Kidney glomerular epithelial cell (primary cell): ENCODE measurements at regions not wholly inside any gene's neighbourhood (a gene's known extent, or its start where the extent isn't known, plus 50 kb on each side); places are given as distances from the start of the nearest gene placed in this dataset.
"Not testable (repeated sequence)": the region's sequence is repeated elsewhere in the genome, so short reads cannot be mapped to it uniquely, and the experiment has no call there.

Experiments used
- DNase-seq: peaks from one replicate; lab custom pipeline; 2025; lab: John Stamatoyannopoulos, UW

- no peak for DNase-seq
Measured at GRCh38 chr3:56955492-56956111, 104.9 kb upstream of the SPATA12 start.

GRCh38 chr3:56954125-56954524, 106.3 kb upstream of the SPATA12 start:
- DNase-seq = no peak

GRCh38 chr3:56952846-56953245, 107.6 kb upstream of the SPATA12 start:
- no peak for DNase-seq

- no peak for DNase-seq
Measured at GRCh38 chr3:56952061-56952460, 108.4 kb upstream of the SPATA12 start.

GRCh38 chr3:56951366-56951765, 109.1 kb upstream of the SPATA12 start:
- no peak for DNase-seq

- not testable (repeated sequence) for DNase-seq
Measured at GRCh38 chr3:56945378-56945777, 115.1 kb upstream of the SPATA12 start.

- DNase-seq = no peak
Measured at GRCh38 chr3:56942523-56942922, 117.9 kb upstream of the SPATA12 start.

- no peak for DNase-seq
Measured at GRCh38 chr3:56940976-56941375, 119.5 kb upstream of the SPATA12 start.

- DNase-seq = no peak
Measured at GRCh38 chr3:56940321-56940720, 120.1 kb upstream of the SPATA12 start.

- no peak for DNase-seq
Measured at GRCh38 chr3:56939834-56940233, 120.6 kb upstream of the SPATA12 start.

GRCh38 chr3:56938530-56938929, 121.9 kb upstream of the SPATA12 start:
- DNase-seq = no peak

- no peak for DNase-seq
Measured at GRCh38 chr3:56937580-56937979, 122.9 kb upstream of the SPATA12 start.

GRCh38 chr3:56935811-56936210, 124.7 kb upstream of the SPATA12 start:
- DNase-seq = no peak

GRCh38 chr3:56934481-56934880, 126.0 kb upstream of the SPATA12 start:
- not testable (repeated sequence) for DNase-seq

GRCh38 chr3:56933803-56934202, 126.7 kb upstream of the SPATA12 start:
- no peak for DNase-seq

- no peak for DNase-seq
Measured at GRCh38 chr3:56932866-56933265, 127.6 kb upstream of the SPATA12 start.

GRCh38 chr3:56931836-56932235, 128.6 kb upstream of the SPATA12 start:
- DNase-seq = no peak

GRCh38 chr3:56930706-56931105, 129.0 kb upstream of the ARHGEF3 start:
- DNase-seq = no peak

- no peak for DNase-seq
Measured at GRCh38 chr3:56929809-56930615, 128.3 kb upstream of the ARHGEF3 start.

GRCh38 chr3:56928379-56929068, 126.8 kb upstream of the ARHGEF3 start:
- peak; percentile 17 for DNase-seq

GRCh38 chr3:56927855-56928254, 126.1 kb upstream of the ARHGEF3 start:
- DNase-seq = no peak

GRCh38 chr3:56926947-56927282, 125.2 kb upstream of the ARHGEF3 start:
- no peak for DNase-seq
